GM19372 (cell line): ENCODE measurements at regions not wholly inside any gene's neighbourhood (a gene's known extent, or its start where the extent isn't known, plus 50 kb on each side); places are given as distances from the start of the nearest gene placed in this dataset.

Experiments
- ATAC-seq: cut with Tn5 transposase; IDR thresholded peaks from one replicate; pipeline ENCODE4 v1.9.1; 2021; ENCODE audit warnings: mild to moderate bottlenecking, low read depth, moderate library complexity; ENCODE audit not compliant: unreplicated experiment

DNA sequence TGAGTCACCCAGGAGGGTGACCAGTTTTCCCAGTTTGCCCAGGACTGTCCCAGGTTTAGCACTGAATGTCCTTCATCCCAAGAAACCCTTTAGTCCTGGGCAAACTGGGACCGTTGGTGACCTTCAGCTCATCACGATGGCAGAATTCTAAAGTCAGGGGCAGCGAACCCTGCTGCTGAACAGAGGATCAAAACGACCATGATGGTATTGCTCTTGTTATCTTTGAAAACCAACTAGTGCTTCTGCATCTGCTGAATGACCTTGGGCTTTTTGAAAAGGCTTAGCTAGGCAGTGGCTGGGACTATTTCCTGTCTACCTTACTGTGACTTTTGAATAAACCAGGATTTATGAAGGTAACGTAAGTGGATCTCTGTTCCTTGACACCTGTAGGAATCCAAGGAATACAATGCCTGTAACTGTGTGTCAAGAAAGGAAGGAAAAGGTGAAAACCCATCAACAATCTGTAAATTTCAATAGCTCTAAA, 281.9 kb downstream of the SOX9 start:
- no peak for ATAC-seq

DNA sequence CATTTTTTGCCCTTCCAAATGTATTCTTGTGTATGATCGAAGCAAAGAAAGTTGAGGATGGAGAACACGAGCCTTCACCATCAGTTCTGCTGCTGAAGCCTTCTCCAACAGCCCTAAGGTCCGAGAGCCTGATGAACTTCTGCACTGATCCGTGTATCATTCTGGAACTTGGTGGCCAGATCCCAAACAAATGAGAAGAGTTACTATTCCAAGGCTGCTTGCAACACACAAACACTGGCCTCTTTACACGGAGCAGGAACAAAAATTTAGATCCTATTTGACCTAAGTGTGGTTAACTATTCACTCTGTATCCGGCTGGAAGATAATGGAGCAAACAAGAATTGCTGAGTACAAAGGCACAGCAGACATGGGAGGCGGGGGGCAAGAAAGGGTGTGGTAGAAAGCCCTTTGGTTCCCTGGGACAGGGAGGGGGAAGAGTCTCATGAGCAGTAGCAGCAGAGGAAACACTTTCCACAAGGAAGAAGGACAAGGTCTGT, 282.9 kb downstream of the SOX9 start:
- ATAC-seq = no peak

DNA sequence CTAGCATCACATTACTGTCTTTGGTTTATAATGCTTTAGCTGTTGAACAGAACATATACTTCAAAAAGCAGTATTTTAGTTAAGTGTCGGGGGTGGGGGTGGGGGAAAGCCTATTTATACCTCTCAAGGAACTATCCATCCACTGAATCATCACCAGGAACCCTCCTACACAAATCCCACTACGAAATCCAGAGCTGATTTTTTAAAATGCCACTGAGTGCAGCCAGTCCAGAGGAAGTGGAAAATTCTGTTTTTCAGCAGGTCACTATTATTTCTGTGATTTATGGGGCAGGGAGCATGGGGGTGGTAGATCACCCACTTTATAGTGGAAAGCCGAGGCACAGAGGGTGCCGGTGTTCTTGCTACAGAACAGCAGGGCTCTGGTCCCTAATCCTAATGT, 284.1 kb downstream of the SOX9 start:
- ATAC-seq = no peak

DNA sequence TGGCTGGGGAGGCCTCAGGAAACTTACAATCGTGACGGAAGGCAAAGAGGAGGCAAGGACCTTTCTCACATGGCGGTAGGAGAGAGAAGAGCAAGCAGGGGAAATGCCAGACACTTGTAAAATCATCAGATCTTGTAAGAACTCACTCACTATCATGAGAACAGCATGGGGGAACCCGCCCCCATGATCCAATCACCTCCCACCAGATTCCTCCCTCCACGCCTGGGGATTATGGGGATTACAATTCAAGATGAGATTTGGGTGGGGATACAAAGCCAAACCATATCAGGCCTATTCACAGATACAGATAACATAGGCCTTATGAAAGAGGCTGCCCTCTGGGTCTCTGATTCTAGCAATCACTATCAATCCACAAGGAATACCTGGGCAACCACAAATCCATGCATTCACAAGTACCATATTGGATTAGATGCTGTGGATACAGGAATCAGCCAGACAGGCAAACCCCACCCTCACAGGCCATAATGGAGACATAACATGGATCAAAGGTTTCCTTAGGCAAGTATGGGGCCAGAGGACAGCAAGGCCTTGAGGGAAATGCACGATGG, 284.9 kb downstream of the SOX9 start:
- ATAC-seq = no peak

DNA sequence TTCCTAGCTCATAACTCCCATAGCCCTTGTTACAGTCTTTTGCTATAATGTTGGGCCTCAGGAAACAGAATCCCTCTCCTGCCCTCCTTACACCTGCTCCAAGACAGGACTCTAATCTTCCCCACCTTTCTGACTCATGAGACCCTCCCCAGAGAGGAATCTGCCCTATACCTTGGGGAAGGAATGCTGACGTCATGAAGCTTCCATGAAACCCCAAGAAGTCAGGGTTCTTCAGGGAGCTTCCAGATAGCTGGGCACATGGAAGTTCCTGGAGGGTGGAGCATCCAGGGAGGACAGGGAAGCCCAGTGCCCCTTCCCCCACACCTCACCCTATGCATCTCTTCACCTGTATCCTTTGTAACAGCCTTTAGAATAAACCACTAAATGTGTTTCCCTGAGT, 285.7 kb downstream of the SOX9 start:
- ATAC-seq = no peak

DNA sequence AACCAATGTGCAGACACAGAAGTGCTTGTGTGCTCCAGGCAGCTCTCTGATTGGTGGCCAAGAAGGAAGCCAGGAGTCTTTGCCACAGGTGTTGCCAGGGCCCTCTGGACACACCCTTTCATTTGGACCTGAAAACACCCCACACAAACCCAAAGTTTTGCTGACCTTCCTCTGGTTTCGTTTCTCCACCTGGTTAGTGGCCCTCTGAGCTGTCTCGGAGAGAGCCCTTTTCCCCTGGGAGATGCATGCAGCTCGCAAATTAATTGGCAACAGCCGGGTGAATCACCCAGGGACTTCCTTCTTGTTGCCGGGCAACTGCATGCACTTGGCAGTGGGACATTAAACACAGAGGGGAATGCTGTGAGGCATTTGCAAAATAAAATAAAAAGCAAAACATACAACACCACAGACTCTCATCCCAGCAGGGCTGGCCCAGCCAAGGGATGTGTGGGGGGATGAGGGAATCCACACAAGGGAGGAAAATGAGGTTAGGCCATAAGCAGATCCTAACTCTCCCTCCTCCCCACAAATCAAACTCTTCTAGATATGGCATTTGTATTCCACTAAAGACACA, 286.6 kb downstream of the SOX9 start:
- ATAC-seq = peak; percentile 63

DNA sequence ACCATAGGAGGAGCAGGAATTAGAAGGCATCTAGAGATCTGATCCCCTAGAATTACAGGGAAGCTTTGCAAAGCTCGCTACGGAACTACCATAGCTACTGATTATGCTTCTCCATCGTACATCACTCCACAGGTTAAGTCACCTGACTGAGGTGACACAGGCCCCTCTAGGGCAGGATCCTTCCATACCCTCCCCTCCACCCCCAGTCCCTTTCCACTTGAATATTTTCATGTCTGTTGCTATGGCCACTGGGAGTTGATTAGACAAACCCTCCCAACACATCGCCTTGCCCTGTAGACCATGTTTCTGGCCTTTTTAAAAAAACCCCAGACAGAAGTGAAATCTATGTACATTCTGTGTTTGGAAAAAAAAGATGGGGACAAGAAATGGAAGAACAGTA, 287.1 kb downstream of the SOX9 start:
- ATAC-seq = no peak

DNA sequence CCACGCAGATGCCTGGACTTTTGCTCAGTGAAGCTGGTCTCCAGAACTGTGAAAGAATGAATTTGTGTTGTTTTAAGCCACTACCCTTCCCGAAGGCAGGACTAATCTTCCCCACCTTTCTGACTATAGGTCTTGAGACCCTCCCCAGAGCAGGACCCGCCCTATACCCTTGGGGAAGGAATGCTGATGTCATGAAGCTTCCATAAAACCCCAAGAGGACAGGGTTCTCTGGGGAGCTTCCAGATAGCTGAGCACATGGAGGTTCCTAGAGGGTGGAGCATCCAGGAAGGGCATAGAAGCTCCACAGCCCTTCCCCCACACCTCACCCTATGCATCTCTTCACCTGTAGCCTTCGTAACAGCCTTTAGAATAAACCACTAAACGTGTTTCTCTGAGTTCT, 287.8 kb downstream of the SOX9 start:
- no peak for ATAC-seq

DNA sequence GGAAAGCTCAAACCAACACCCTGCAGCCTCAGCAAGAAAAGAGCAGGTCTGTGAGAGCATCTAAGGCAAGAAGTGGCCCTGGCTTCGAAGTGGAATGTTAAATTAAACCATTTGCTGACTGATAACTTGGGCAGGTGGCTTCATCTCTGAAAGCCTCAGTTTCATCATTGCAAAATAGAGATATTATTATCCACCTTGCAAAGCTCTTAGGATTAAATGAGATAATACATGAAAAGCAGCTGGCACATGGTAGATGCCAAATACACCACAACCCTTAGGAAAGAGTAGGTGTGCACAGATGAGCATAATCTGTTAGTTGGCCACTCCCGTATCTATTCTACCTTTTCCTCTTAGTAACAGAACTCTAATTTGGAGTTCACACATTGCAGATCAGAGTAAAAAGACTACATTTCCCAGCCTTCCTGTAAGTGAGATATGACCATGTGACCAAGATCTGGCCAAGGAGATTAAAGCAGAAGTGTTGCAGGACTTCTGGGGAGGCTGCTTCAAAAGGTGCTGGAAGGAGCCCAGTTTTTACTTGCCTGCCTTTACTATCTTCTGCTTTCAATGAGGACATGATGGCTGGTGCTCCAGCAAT, 288.7 kb downstream of the SOX9 start:
- ATAC-seq = peak; percentile 50

DNA sequence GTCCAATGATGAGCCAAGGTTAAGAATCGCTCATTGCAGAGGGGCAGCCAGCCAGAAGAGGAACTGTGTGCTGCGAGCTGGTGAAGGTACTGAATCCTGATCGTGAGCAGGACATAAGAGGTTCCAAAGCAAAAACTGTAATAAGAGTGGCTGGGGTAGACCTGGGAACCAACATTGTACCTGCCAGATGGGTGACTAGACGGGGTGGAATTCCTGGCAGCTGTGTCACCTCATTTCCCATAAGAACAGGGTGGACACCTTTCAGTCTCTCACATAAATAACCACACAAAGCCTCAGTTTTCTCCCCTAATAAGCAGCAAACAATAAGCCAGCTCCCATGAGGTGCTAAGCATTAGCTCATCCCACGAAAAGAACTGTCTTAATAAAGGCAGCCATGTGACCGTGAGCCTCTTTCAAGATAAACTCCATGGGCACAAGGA, 290.3 kb downstream of the SOX9 start:
- ATAC-seq = no peak

DNA sequence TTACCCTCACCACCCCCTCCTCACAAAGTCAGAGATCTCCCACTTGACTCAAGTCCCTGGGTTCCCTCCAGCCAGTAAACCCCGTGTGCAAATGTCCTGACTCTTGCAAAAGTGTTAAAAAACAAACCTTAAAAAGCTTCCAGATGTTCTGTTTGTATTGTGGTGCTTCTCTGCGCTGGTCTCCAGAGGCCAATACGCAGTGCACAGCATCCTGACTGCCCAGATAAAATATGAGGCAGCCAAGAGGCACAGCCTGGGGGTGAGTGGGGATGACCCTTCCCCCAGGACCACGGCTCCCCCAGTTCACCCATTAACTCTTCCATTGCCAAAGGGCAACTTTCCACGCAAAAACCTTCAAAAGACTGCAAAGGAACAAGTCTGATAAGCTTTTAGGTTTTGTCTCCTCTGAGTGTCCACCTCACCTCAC, 291.8 kb downstream of the SOX9 start:
- no peak for ATAC-seq

DNA sequence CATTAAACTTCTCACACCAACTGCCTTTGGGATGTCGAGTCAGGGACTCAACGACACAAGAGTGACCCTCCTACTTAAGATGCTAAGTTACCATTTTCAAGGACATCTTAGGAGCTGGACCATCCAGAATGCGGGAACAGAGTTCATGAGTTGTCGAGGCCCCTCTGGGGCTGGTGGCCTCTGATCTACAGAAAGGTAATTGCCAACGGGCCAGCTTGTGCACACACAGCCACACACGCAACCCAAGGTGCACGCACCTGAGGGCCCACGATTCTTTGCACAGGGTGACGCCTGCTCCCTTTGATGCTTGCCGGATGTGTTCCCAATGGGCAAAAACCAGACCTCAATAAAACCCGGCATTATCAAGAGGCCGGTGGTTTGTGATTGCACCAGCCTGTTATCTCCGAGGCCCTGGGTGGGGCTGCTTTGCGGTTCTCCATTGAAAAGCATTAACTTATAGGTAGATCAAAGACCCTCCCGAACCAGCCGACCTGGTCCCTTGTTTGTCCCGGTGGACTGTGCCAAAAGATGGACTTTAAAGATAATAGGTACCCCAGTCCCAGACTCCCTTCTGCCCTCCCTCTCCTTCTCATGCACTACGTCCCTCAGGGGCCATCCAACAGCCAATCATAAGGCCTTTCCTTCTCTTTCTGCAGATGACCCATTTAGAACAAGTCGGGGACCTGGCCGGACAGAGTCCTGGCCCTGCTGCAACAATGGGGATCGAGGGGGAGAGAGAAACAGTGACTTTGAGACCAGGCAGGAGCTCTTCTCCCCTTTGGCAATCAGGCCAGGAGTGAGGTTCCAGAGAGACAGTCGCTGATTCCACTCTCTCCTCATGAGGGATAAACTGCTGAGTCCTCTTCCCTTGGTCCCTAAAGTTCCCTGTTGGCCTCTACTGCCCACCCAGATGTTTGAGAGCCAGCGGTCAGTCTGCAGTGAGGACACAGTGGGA, 292.5 kb downstream of the SOX9 start:
- ATAC-seq = no peak

DNA sequence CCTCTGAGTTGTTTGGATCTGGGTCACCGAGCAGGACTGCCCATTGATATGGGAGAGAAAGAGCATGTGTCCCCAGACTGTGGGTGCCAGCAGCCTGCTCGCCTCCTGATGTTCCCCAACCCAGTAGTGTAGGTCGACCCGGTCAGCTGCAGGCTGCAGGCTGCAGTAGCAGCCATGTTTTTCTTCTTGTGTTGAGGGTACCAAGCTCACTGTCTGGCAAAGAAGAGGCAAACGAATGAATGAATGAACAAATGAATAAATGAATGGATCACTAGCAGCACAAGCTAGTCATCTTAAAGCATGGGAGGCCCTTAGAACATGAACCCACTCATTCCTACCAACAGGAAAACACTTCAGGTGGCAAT, 293.2 kb downstream of the SOX9 start:
- ATAC-seq = no peak

DNA sequence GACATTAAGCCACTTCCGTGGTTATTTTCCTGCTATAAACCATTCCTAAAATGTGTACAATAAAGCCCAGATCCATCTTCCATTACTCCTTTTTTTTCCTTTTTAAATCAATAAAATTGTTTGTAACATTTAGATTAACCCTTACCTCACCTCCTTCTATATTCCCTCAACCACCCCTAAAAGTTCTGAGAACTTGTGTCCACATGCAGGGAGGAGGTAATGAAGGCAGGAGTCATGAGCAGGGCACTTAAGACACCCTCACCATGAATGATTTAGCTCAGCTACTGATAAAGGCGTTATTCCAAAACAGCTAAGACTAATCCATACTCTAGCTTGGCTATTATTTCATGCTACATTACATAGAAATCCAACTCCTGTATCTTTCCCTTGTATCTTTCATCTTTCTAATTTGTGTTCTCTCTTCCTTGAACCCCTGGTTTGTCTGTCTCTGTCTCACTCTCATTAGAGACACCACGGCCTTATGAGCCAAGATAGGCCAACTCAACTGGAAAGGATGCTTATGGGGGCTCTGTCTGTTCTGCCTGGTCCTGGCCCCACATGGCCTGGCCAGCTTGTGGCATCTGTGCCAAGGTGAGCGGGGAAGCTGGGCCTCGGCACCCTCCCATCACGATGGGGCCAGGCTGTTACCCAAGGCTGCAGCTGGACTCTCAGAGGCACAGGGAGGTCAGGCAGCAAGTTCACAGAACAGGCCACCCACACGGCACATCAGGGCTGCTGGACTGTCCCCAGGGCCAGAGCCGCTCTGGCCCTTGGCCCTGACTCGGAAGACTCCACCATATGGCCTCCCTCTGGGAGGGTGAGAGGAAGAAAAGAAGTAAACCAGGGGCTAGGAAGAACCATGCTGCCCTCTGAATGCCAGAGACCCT, 294.4 kb downstream of the SOX9 start:
- no peak for ATAC-seq

DNA sequence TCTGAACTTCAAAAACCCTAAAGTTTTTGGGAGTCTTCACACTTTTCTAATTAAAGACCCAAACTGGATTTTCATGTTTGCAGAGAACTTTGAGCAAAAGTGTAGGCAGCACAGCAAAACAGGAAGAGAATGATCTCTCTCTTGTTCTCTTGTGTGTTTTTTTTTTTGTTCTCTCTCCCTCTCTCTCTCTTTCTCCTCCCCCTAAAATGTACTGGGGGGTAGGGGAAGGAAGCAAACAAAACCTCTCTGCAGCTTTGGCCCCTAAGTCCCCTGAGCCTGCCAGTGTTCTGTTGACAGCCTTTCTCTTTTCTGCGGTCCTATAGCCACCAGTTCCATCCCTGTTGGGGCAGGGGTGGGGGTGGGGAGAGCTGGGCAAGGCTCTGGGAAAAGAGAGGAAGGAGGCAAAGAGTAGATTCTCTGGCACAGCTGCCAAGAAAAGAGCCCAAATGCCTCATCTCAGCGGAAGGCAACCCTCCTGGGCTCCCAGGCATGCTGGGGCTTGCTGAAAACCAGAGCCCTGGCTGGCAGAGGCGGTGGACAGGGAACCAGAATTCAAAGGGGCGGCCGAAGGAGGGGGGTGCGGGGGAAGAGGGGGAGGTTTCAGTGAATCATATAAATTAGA, 295.3 kb downstream of the SOX9 start:
- no peak for ATAC-seq

DNA sequence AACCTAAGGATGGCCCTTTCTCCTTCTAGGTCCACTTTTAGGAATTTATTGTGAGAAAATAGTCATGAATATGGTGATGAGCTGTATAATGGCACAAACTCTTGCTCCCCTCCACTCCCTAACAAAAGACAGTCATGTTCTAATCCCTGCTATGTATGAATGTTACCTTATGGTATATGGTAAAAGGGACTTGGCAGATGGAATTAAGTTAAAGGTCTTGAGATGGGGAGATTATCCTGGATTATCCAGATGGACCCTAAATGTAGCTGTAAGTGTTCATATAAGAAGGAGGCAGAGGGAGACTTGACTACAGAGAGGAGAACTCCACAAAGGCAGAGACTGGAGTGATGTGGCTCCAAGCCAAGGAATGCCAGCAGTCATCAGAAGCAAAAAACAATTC, 296.1 kb downstream of the SOX9 start:
- ATAC-seq = no peak

DNA sequence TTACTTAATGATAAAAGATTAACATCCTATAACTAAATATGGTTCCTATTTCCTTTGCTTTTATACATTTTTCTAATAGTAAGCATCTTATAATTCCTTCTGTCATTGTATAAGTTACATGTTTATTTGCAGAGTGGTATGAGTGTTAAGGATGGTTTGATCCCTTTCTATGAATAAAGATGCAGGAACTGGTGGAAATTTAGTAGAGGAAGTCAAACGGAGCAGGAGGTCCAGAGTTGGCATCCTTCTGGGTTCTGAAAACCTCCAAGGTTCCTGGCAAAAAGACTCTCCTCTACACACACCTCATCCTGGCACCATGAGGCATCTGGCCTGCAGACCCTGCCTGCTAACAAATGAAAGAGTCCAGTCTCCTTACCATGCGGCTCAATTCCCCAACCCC, 296.8 kb downstream of the SOX9 start:
- no peak for ATAC-seq

DNA sequence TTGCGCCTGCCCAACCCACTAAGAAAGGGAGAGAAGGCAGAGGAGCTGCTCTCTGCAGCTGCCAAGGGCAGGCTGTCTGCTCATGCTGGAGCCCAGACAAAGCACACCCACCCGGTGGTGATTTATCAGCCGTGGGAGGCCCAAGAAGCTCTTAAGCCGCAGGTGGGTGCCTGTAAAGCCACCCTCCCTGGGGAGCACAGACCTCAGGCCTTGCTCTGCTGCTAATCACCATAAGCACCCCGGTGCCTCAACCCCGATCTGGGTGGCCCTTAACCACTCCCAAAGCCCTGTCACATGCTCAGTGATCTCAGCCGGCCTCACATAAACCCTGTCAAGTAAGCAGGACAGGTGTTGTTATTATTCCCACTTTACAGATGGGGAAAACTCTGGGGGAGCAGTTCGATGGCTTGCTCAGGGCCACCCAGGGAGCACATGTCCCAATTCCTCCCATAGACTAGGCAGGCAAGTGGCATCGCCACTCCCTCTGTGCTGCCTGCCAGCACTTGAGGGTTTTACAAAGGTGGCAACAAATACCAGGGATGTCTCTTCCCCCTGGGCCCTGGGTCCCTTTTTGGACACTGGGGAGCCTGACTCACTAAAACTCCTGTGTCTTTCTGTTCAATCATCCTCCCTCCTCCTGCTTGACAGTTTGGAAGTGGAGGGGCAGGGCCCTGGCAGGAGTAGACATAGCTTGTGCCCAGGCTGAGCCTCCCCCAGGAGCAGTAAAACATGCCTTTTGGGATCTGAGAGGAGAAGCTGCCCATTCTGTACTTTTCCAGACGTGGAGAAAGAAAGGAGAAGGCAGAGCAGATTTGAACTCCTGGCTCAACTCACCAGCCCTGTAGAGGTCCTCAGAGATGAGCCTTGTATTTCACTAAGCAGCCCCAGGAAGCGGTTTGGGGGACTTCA, 299.3 kb downstream of the SOX9 start:
- ATAC-seq = peak; percentile 40

DNA sequence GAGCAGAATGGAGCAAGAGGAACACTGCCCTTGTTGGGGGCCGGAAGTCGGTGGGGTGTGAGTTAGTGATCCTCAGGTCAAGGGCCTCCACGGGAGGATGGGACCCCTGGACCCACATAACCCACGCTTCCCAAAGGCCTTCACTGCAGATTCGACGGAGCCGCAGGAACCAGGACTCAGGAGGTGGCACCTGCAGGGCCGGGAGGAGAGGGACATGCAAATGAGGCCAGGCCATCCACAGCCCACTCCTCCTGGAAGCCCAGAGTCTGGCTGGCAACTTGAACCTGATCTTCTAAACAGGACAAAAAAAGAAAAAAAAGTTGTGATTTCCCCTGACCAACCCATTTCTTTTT, 299.9 kb downstream of the SOX9 start:
- no peak for ATAC-seq
